HG03571 (cell line): ENCODE measurements at regions not wholly inside any gene's neighbourhood (a gene's known extent, or its start where the extent isn't known, plus 50 kb on each side); places are given as distances from the start of the nearest gene placed in this dataset.

ENCODE experiments used
- ATAC-seq: cut with Tn5 transposase; IDR thresholded peaks from one replicate; pipeline ENCODE4 v1.9.1; 2021; ENCODE audit not compliant: unreplicated experiment

- no peak for ATAC-seq
Observed at GRCh38 chr3:106725566-106725965, 651.7 kb upstream of the CCDC54 start.

GRCh38 chr3:106728315-106729098 lies 648.7 kb upstream of the CCDC54 start:
- ATAC-seq, result no peak

- no peak for ATAC-seq
Observed at GRCh38 chr3:106729481-106729880, 647.8 kb upstream of the CCDC54 start.

- ATAC-seq, result no peak
Observed at GRCh38 chr3:106731230-106731629, 646.0 kb upstream of the CCDC54 start.

- ATAC-seq, result no peak
Observed at GRCh38 chr3:106734712-106735111, 642.5 kb upstream of the CCDC54 start.

GRCh38 chr3:106737265-106737664 lies 640.0 kb upstream of the CCDC54 start:
- ATAC-seq, result no peak

- ATAC-seq, result no peak
Observed at GRCh38 chr3:106740116-106740515, 637.1 kb upstream of the CCDC54 start.

GRCh38 chr3:106745344-106746168 lies 631.7 kb upstream of the CCDC54 start:
- ATAC-seq, result no peak

GRCh38 chr3:106746286-106746685 lies 631.0 kb upstream of the CCDC54 start:
- ATAC-seq, result no peak

GRCh38 chr3:106748472-106749262 lies 628.6 kb upstream of the CCDC54 start:
- ATAC-seq, result no peak

GRCh38 chr3:106750092-106750491 lies 627.1 kb upstream of the CCDC54 start:
- ATAC-seq, result no peak

GRCh38 chr3:106755336-106755735 lies 621.9 kb upstream of the CCDC54 start:
- no peak for ATAC-seq

GRCh38 chr3:106756901-106757300 lies 620.3 kb upstream of the CCDC54 start:
- ATAC-seq, result no peak

GRCh38 chr3:106758459-106758858 lies 618.8 kb upstream of the CCDC54 start:
- ATAC-seq, result no peak

GRCh38 chr3:106759731-106760130 lies 617.5 kb upstream of the CCDC54 start:
- ATAC-seq, result no peak

GRCh38 chr3:106765342-106765741 lies 611.9 kb upstream of the CCDC54 start:
- no peak for ATAC-seq

- ATAC-seq, result no peak
Observed at GRCh38 chr3:106768941-106769480, 608.2 kb upstream of the CCDC54 start.

GRCh38 chr3:106773795-106774194 lies 603.4 kb upstream of the CCDC54 start:
- no peak for ATAC-seq

GRCh38 chr3:106783231-106783630 lies 594.0 kb upstream of the CCDC54 start:
- no peak for ATAC-seq

- no peak for ATAC-seq
Observed at GRCh38 chr3:106789276-106789675, 588.0 kb upstream of the CCDC54 start.

GRCh38 chr3:106792716-106793115 lies 584.5 kb upstream of the CCDC54 start:
- no peak for ATAC-seq
